CD4-positive, CD25-positive, alpha-beta regulatory T cell (primary cell): ENCODE measurements at regions not wholly inside any gene's neighbourhood (a gene's known extent, or its start where the extent isn't known, plus 50 kb on each side); places are given as distances from the start of the nearest gene placed in this dataset.
"Not testable (repeated sequence)": the region's sequence is repeated elsewhere in the genome, so short reads cannot be mapped to it uniquely, and the experiment has no call there.

Experiments
- ATAC-seq, 2 donors: fragments of 150-1000 bp; cut with Tn5 transposase; one replicate each; pipeline ENCODE4 v1.10.0; 2021; ENCODE audit warnings: low read depth in 2 of 2, moderate number of reproducible peaks in 2 of 2, moderate library complexity in 1 of 2
- DNase-seq, 3 donors: peaks; one replicate each; pipeline versions ENCODE4 v3.0.0 to v3.0.0-alpha.2; 2012 to 2022; ENCODE audit warnings: mixed read lengths in 1 of 3
- H3K27ac ChIP-seq: one replicate; pipeline ENCODE4 v1.7.0; 2013; ENCODE audit warnings: mild to moderate bottlenecking, low read length; ENCODE audit not compliant: insufficient read depth, poor library complexity, severe bottlenecking
- H3K27me3 ChIP-seq: one replicate; pipeline ENCODE4 v1.7.0; 2013; ENCODE audit warnings: low read length; ENCODE audit not compliant: control insufficient read depth, insufficient read depth
- H3K36me3 ChIP-seq: one replicate; pipeline ENCODE4 v1.7.0; 2013; ENCODE audit warnings: mild to moderate bottlenecking, low read length, moderate library complexity; ENCODE audit not compliant: control insufficient read depth, insufficient read depth
- H3K4me1 ChIP-seq: 2 replicates; pipeline ENCODE4 v1.7.0; 2013; ENCODE audit warnings: mild to moderate bottlenecking, low read length; ENCODE audit not compliant: insufficient read depth, control insufficient read depth, poor library complexity, severe bottlenecking
- H3K4me3 ChIP-seq: one replicate; pipeline ENCODE4 v1.7.0; 2013; ENCODE audit warnings: low read depth, mild to moderate bottlenecking, low read length, moderate library complexity
- H3K9me3 ChIP-seq, 2 experiments: 1 replicate in 1 of 2; 2 replicates in 1 of 2; pipeline ENCODE4 v1.7.0; 2013; ENCODE audit warnings: low read length in 2 of 2, mild to moderate bottlenecking in 1 of 2, moderate library complexity in 1 of 2; ENCODE audit not compliant: control insufficient read depth in 2 of 2
- H3K27ac Mint-ChIP-seq, 3 donors: one replicate each; pipeline ENCODE4 v1.8.0; 2020 to 2022; ENCODE audit warnings: mild to moderate bottlenecking in 3 of 3, mixed read lengths in 3 of 3, moderate library complexity in 2 of 3
- H3K27me3 Mint-ChIP-seq: one replicate; pipeline ENCODE4 v1.8.0; 2022; ENCODE audit warnings: mild to moderate bottlenecking, mixed read lengths
- H3K36me3 Mint-ChIP-seq: one replicate; pipeline ENCODE4 v1.8.0; 2020; ENCODE audit warnings: mixed read lengths
- H3K4me1 Mint-ChIP-seq, 4 donors: one replicate each; pipeline ENCODE4 v1.8.0; 2020 to 2022; ENCODE audit warnings: mixed read lengths in 4 of 4, mild to moderate bottlenecking in 1 of 4
- H3K4me3 Mint-ChIP-seq, 4 donors: one replicate each; pipeline ENCODE4 v1.8.0; 2020 to 2022; ENCODE audit warnings: mild to moderate bottlenecking in 4 of 4, mixed read lengths in 4 of 4, moderate library complexity in 3 of 4
- H3K9me3 Mint-ChIP-seq, 7 donors: one replicate each; pipeline ENCODE4 v1.8.0; 2020 to 2022; ENCODE audit warnings: mixed read lengths in 7 of 7, mild to moderate bottlenecking in 3 of 7, moderate library complexity in 2 of 7

GRCh38 chr3:168660879-168661657, 565.3 kb upstream of the GOLIM4 start:
- not testable (repeated sequence) for H3K27ac ChIP-seq, H3K4me3 Mint-ChIP-seq, H3K27ac Mint-ChIP-seq, H3K36me3 ChIP-seq, H3K27me3 ChIP-seq, H3K9me3 ChIP-seq, H3K4me1 Mint-ChIP-seq, H3K4me3 ChIP-seq, ATAC-seq, DNase-seq, H3K27me3 Mint-ChIP-seq, H3K36me3 Mint-ChIP-seq, H3K4me1 ChIP-seq
- H3K9me3 Mint-ChIP-seq, result peaks cover 0 to 15% (median 6%) of the 10 kb centered on the region in 7 donors

GRCh38 chr3:168659015-168659414, 563.3 kb upstream of the GOLIM4 start:
- Mint-ChIP-seq H3K9me3 (peaks cover 1 to 18% (median 5%) of the 10 kb centered on the region in 7 donors), H3K4me1 (no peaks in the 10 kb centered on the region), H3K27ac (no peak overlapping the region), H3K36me3 (no peaks in the 10 kb centered on the region), H3K27me3 (no peaks in the 10 kb centered on the region), H3K4me3 (no peak overlapping the region)
- DNase-seq, result no peak
- Histone ChIP-seq H3K27ac (no peak overlapping the region), H3K4me1 (no peaks in the 10 kb centered on the region), H3K4me3 (no peak overlapping the region), H3K27me3 (no peaks in the 10 kb centered on the region), H3K36me3 (no peaks in the 10 kb centered on the region), H3K9me3 (no peaks in the 10 kb centered on the region)
- no peak for ATAC-seq

GRCh38 chr3:168655611-168656010, 559.9 kb upstream of the GOLIM4 start:
- no peaks in the 10 kb centered on the region for H3K36me3 ChIP-seq
- no peaks in the 10 kb centered on the region for H3K36me3 Mint-ChIP-seq
- no peak overlapping the region for H3K27ac Mint-ChIP-seq
- H3K27ac ChIP-seq, result no peak overlapping the region
- H3K27me3 ChIP-seq, result no peaks in the 10 kb centered on the region
- no peak overlapping the region for H3K4me3 Mint-ChIP-seq
- peaks cover 0 to 9% (median 3%) of the 10 kb centered on the region in 7 donors for H3K9me3 Mint-ChIP-seq
- no peaks in the 10 kb centered on the region for H3K4me1 ChIP-seq
- no peaks in the 10 kb centered on the region for H3K4me1 Mint-ChIP-seq
- H3K9me3 ChIP-seq, result no peaks in the 10 kb centered on the region
- DNase-seq (no peak), ATAC-seq (no peak)
- H3K4me3 ChIP-seq, result no peak overlapping the region
- H3K27me3 Mint-ChIP-seq, result no peaks in the 10 kb centered on the region

GRCh38 chr3:168654700-168655099, 559.0 kb upstream of the GOLIM4 start:
- ATAC-seq (no peak), DNase-seq (no peak)
- no peak overlapping the region for H3K4me3 ChIP-seq
- Mint-ChIP-seq H3K4me3 (no peak overlapping the region), H3K4me1 (no peaks in the 10 kb centered on the region), H3K36me3 (no peaks in the 10 kb centered on the region), H3K9me3 (peaks cover 0 to 9% (median 3%) of the 10 kb centered on the region in 7 donors), H3K27ac (no peak overlapping the region), H3K27me3 (no peaks in the 10 kb centered on the region)
- no peaks in the 10 kb centered on the region for H3K4me1 ChIP-seq
- no peaks in the 10 kb centered on the region for H3K9me3 ChIP-seq
- no peaks in the 10 kb centered on the region for H3K27me3 ChIP-seq
- H3K27ac ChIP-seq, result no peak overlapping the region
- H3K36me3 ChIP-seq, result no peaks in the 10 kb centered on the region

- H3K27ac ChIP-seq, result no peak overlapping the region
- DNase-seq (no peak), ATAC-seq (no peak)
- H3K36me3 Mint-ChIP-seq, result no peaks in the 10 kb centered on the region
- H3K9me3 Mint-ChIP-seq, result peaks cover 0 to 4% (median 2%) of the 10 kb centered on the region in 7 donors
- no peak overlapping the region for H3K4me3 Mint-ChIP-seq
- H3K9me3 ChIP-seq, result no peaks in the 10 kb centered on the region
- no peaks in the 10 kb centered on the region for H3K4me1 Mint-ChIP-seq
- no peaks in the 10 kb centered on the region for H3K27me3 Mint-ChIP-seq
- no peak overlapping the region for H3K4me3 ChIP-seq
- H3K36me3 ChIP-seq, result no peaks in the 10 kb centered on the region
- H3K27ac Mint-ChIP-seq, result no peak overlapping the region
- no peaks in the 10 kb centered on the region for H3K27me3 ChIP-seq
- no peaks in the 10 kb centered on the region for H3K4me1 ChIP-seq
These were observed 557.5 kb upstream of the GOLIM4 start for GRCh38 chr3:168653255-168653654.

- no peaks in the 10 kb centered on the region for H3K4me1 ChIP-seq
- Mint-ChIP-seq H3K36me3 (no peaks in the 10 kb centered on the region), H3K27ac (no peak overlapping the region), H3K27me3 (no peaks in the 10 kb centered on the region), H3K4me1 (no peaks in the 10 kb centered on the region), H3K9me3 (peaks cover 0 to 4% (median 0%) of the 10 kb centered on the region in 7 donors), H3K4me3 (no peak overlapping the region)
- ATAC-seq (no peak), DNase-seq (no peak)
- H3K9me3 ChIP-seq, result no peaks in the 10 kb centered on the region
- H3K27me3 ChIP-seq, result no peaks in the 10 kb centered on the region
- no peaks in the 10 kb centered on the region for H3K36me3 ChIP-seq
- H3K27ac ChIP-seq, result no peak overlapping the region
- H3K4me3 ChIP-seq, result no peak overlapping the region
These were observed 552.6 kb upstream of the GOLIM4 start for GRCh38 chr3:168648321-168648720.

- Mint-ChIP-seq H3K4me1 (no peaks in the 10 kb centered on the region), H3K4me3 (no peak overlapping the region), H3K27ac (no peak overlapping the region), H3K27me3 (no peaks in the 10 kb centered on the region), H3K9me3 (peaks cover 0 to 4% (median 0%) of the 10 kb centered on the region in 7 donors), H3K36me3 (no peaks in the 10 kb centered on the region)
- DNase-seq, result no peak
- ATAC-seq, result no peak
- no peaks in the 10 kb centered on the region for H3K9me3 ChIP-seq
- no peak overlapping the region for H3K4me3 ChIP-seq
- no peaks in the 10 kb centered on the region for H3K4me1 ChIP-seq
- no peak overlapping the region for H3K27ac ChIP-seq
- no peaks in the 10 kb centered on the region for H3K27me3 ChIP-seq
- no peaks in the 10 kb centered on the region for H3K36me3 ChIP-seq
These were observed 551.9 kb upstream of the GOLIM4 start for GRCh38 chr3:168647582-168647981.

- no peak for DNase-seq
- no peaks in the 10 kb centered on the region for H3K4me1 Mint-ChIP-seq
- H3K4me3 Mint-ChIP-seq, result no peak overlapping the region
- H3K27me3 ChIP-seq, result no peaks in the 10 kb centered on the region
- H3K9me3 Mint-ChIP-seq, result peaks cover 0 to 4% (median 2%) of the 10 kb centered on the region in 7 donors
- H3K4me3 ChIP-seq, result no peak overlapping the region
- H3K27me3 Mint-ChIP-seq, result no peaks in the 10 kb centered on the region
- no peak for ATAC-seq
- no peaks in the 10 kb centered on the region for H3K4me1 ChIP-seq
- no peak overlapping the region for H3K27ac Mint-ChIP-seq
- no peaks in the 10 kb centered on the region for H3K9me3 ChIP-seq
- H3K27ac ChIP-seq, result no peak overlapping the region
- H3K36me3 Mint-ChIP-seq, result no peaks in the 10 kb centered on the region
- H3K36me3 ChIP-seq, result no peaks in the 10 kb centered on the region
These were observed 549.5 kb upstream of the GOLIM4 start for GRCh38 chr3:168645180-168645579.
